GM19395 (cell line): ENCODE measurements at regions not wholly inside any gene's neighbourhood (a gene's known extent, or its start where the extent isn't known, plus 50 kb on each side); places are given as distances from the start of the nearest gene placed in this dataset.
"Not testable (repeated sequence)": the region's sequence is repeated elsewhere in the genome, so short reads cannot be mapped to it uniquely, and the experiment has no call there.

Experiments
- ATAC-seq: cut with Tn5 transposase; IDR thresholded peaks from one replicate; pipeline ENCODE4 v1.9.1; 2021; ENCODE audit warnings: mild to moderate bottlenecking, moderate library complexity; ENCODE audit not compliant: unreplicated experiment

- ATAC-seq, result no peak
Measured at GRCh38 chr5:163874431-163874830, 369.0 kb downstream of the MAT2B start.

- not testable (repeated sequence) for ATAC-seq
Measured at GRCh38 chr5:163874912-163875311, 369.5 kb downstream of the MAT2B start.

- ATAC-seq, result no peak
Measured at GRCh38 chr5:163877865-163878264, 372.4 kb downstream of the MAT2B start.

- no peak for ATAC-seq
Measured at GRCh38 chr5:163878490-163878889, 373.1 kb downstream of the MAT2B start.

- no peak for ATAC-seq
Measured at GRCh38 chr5:163880302-163880701, 374.9 kb downstream of the MAT2B start.

GRCh38 chr5:163885117-163885516 lies 379.7 kb downstream of the MAT2B start:
- ATAC-seq, result no peak

- ATAC-seq, result no peak
Measured at GRCh38 chr5:163887854-163888253, 382.4 kb downstream of the MAT2B start.

GRCh38 chr5:163888366-163888765 lies 382.9 kb downstream of the MAT2B start:
- ATAC-seq, result no peak

- ATAC-seq, result no peak
Measured at GRCh38 chr5:163889369-163889768, 383.9 kb downstream of the MAT2B start.

- no peak for ATAC-seq
Measured at GRCh38 chr5:163890261-163890660, 384.8 kb downstream of the MAT2B start.

GRCh38 chr5:163893281-163893680 lies 387.9 kb downstream of the MAT2B start:
- no peak for ATAC-seq

GRCh38 chr5:163894645-163895044 lies 389.2 kb downstream of the MAT2B start:
- ATAC-seq, result no peak

- ATAC-seq, result no peak
Measured at GRCh38 chr5:163898873-163899272, 393.5 kb downstream of the MAT2B start.

- peak; percentile 36 for ATAC-seq
Measured at GRCh38 chr5:163907783-163908182, 402.4 kb downstream of the MAT2B start.

GRCh38 chr5:163908253-163908652 lies 402.8 kb downstream of the MAT2B start:
- ATAC-seq, result peak; percentile 43

GRCh38 chr5:163910226-163910625 lies 404.8 kb downstream of the MAT2B start:
- no peak for ATAC-seq

- no peak for ATAC-seq
Measured at GRCh38 chr5:163912046-163912445, 406.6 kb downstream of the MAT2B start.

- no peak for ATAC-seq
Measured at GRCh38 chr5:163913548-163913947, 408.1 kb downstream of the MAT2B start.

- ATAC-seq, result no peak
Measured at GRCh38 chr5:163914910-163915309, 409.5 kb downstream of the MAT2B start.

- ATAC-seq, result peak; percentile 77
Measured at GRCh38 chr5:163915481-163915961, 410.1 kb downstream of the MAT2B start.

- peak; percentile 87 for ATAC-seq
Measured at GRCh38 chr5:163916376-163916775, 411.0 kb downstream of the MAT2B start.

GRCh38 chr5:163916861-163917260 lies 411.4 kb downstream of the MAT2B start:
- no peak for ATAC-seq

- no peak for ATAC-seq
Measured at GRCh38 chr5:163917747-163918146, 412.3 kb downstream of the MAT2B start.
